GM10266 (cell line): ENCODE measurements at regions not wholly inside any gene's neighbourhood (a gene's known extent, or its start where the extent isn't known, plus 50 kb on each side); places are given as distances from the start of the nearest gene placed in this dataset.

Source experiments
- DNase-seq: peaks from one replicate; pipeline ENCODE4 v3.0.0; 2012; ENCODE audit errors: extremely low spot score
- TF ChIP-seq, protein P1 (sequence below): IDR thresholded peaks from 2 replicates; pipeline ENCODE4 v1.5.1; 2012; ENCODE audit warnings: mild to moderate bottlenecking, low read depth; ENCODE audit not compliant: control insufficient read depth, insufficient read depth; ENCODE audit errors: missing control alignments

DNA sequence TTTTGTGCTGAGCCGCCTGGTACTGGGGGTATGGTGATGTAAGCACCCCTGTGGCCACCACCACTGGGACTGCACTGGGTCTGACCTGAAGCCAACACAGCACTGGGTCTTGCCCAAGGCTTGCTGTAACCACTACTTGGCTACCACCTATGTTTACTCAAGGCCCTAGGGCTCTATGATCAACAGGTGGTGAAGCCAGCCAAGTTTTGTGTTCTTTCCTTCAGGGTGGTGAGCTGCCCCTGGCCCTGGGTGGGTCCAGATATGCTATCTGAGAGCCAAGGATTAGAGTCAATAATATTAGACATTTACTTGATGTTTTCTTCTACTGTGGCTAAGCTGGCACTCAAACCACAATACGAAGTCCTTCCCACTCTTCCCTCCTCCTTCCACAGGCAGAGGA is 55.1 kb upstream of the PAGE4 start:
- TF ChIP-seq, protein P1, sequence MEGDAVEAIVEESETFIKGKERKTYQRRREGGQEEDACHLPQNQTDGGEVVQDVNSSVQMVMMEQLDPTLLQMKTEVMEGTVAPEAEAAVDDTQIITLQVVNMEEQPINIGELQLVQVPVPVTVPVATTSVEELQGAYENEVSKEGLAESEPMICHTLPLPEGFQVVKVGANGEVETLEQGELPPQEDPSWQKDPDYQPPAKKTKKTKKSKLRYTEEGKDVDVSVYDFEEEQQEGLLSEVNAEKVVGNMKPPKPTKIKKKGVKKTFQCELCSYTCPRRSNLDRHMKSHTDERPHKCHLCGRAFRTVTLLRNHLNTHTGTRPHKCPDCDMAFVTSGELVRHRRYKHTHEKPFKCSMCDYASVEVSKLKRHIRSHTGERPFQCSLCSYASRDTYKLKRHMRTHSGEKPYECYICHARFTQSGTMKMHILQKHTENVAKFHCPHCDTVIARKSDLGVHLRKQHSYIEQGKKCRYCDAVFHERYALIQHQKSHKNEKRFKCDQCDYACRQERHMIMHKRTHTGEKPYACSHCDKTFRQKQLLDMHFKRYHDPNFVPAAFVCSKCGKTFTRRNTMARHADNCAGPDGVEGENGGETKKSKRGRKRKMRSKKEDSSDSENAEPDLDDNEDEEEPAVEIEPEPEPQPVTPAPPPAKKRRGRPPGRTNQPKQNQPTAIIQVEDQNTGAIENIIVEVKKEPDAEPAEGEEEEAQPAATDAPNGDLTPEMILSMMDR = no peak
- DNase-seq = no peak

DNA sequence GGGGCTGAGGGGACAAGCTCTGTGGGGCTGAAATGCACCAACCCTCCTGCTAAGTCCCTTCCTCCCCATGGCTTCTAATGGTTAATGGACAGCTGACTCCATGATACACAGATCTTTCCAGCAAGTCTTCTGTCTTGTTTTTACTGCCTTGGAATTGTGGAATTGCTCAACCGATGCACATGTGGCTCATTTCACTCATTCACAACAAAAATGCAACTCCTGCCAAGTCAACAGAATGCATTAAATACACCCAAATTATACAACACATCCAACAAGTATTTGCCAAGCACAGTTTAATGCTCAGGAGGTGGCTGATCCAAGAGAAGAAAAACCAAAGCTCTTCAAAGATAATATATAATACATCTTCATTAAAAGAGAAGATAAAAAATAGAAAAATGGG is 61.9 kb upstream of the PAGE4 start:
- TF ChIP-seq, protein P1 = no peak

GRCh38 chrX:49762175-49762720 is 66.5 kb upstream of the PAGE1 start:
- no peak for DNase-seq
- TF ChIP-seq, protein P1 = no peak

More for the DNA sequence above, 61.9 kb upstream of the PAGE4 start:
- no peak for DNase-seq

DNA sequence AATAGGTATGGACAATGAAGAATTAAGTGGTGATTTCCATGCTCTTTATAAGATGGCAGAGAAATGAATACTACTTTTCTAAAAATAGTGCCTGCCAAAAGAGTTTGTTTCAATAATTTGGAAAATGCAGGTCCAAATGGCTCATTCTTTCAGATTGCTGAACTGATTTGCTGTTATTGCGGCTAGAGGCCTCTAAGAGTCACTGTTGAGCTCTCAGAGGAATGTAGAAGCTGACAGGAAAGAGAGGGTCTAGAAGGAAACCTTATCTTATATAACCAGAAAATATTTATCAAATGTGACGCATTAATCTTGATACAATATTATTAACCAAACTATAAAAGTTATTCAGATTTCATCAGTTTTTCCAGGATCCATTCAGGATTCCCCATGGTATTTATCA is 65.7 kb upstream of the PAGE1 start:
- no peak for DNase-seq
- TF ChIP-seq, protein P1 = peak; percentile 53

DNA sequence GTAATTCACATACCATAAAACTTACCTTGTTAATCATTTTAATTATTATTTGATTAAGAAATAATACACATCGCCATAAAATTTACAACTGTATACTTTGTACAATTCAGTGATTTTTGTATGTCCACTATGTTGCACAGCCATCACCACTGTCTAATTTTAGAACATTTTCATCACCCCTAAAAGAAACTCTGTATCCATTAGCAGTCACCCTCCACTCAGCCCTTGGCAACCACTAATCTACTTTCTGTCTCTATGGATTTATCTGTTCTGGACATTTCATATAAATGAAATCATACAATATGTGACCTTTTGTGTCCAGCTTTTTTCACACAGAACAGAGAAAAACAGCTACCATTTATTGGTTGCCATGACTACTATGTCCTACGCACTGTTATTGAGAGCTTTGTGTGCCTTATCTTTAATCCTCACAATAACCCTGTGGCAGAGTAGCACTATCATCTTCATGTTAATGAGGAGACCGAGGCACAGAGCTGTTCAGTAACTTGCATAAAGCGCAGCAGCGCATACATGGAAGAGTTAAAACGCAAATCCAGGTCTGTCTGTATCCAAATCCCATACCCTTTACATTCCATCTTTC is 64.6 kb upstream of the PAGE1 start:
- TF ChIP-seq, protein P1 = no peak
- no peak for DNase-seq

GRCh38 chrX:49756692-49757091 is 60.9 kb upstream of the PAGE1 start:
- DNase-seq = no peak
- TF ChIP-seq, protein P1 = no peak

- DNase-seq = peak; percentile 14
- TF ChIP-seq, protein P1 = peak; percentile 74
Observed at GRCh38 chrX:49754233-49754857, 58.6 kb upstream of the PAGE1 start.
